Smooth muscle cell (in vitro differentiated cells): ENCODE measurements at regions not wholly inside any gene's neighbourhood (a gene's known extent, or its start where the extent isn't known, plus 50 kb on each side); places are given as distances from the start of the nearest gene placed in this dataset.

Experiments
- DNase-seq: peaks from one replicate; lab custom pipeline; 2025; ENCODE audit not compliant: unreplicated experiment; lab: John Stamatoyannopoulos, UW
- H2AFZ ChIP-seq: fragments of 200-600 bp; sonication (generic); 2 replicates; pipeline ENCODE4 v1.6.0; 2016; ENCODE audit warnings: antibody characterized with exemption, low read depth, mild to moderate bottlenecking
- H3F3A ChIP-seq: fragments of 200-600 bp; sonication (generic); 2 replicates; pipeline ENCODE4 v1.6.0; 2017; ENCODE audit warnings: antibody characterized with exemption, low read depth
- H3K27ac ChIP-seq: fragments of 200-600 bp; sonication (generic); 2 replicates; pipeline ENCODE4 v1.5.1; 2016; ENCODE audit warnings: low read depth, mild to moderate bottlenecking
- H3K27me3 ChIP-seq: fragments of 200-600 bp; sonication (generic); 2 replicates; pipeline ENCODE4 v1.6.1; 2016; ENCODE audit warnings: low read depth, mild to moderate bottlenecking
- H3K36me3 ChIP-seq: fragments of 200-600 bp; sonication (generic); 2 replicates; pipeline ENCODE4 v1.5.1; 2016; ENCODE audit warnings: low read depth
- H3K4me1 ChIP-seq: fragments of 200-600 bp; sonication (generic); 2 replicates; pipeline ENCODE4 v1.5.1; 2016; ENCODE audit warnings: low read depth
- H3K4me2 ChIP-seq: fragments of 200-600 bp; sonication (generic); 2 replicates; pipeline ENCODE4 v1.6.0; 2016; ENCODE audit warnings: mild to moderate bottlenecking
- H3K4me3 ChIP-seq: fragments of 200-600 bp; sonication (generic); 2 replicates; pipeline ENCODE4 v1.5.1; 2016; ENCODE audit warnings: mild to moderate bottlenecking
- H3K79me2 ChIP-seq: fragments of 200-600 bp; sonication (generic); 2 replicates; pipeline ENCODE4 v1.6.0; 2016; ENCODE audit warnings: low read depth, mild to moderate bottlenecking
- H3K9ac ChIP-seq: fragments of 200-600 bp; sonication (generic); 2 replicates; pipeline ENCODE4 v1.6.0; 2016; ENCODE audit warnings: low read depth
- H3K9me3 ChIP-seq: fragments of 200-600 bp; sonication (generic); replicated peaks from 2 replicates; pipeline ENCODE4 v1.5.1; 2016; ENCODE audit warnings: low read depth
- H4K20me1 ChIP-seq: fragments of 200-600 bp; sonication (generic); 2 replicates; pipeline ENCODE4 v1.6.0; 2016; ENCODE audit warnings: low read depth
- CTCF ChIP-seq: fragments of 200-600 bp; sonication (generic); IDR thresholded peaks from 2 replicates; pipeline ENCODE4 v1.5.1; 2017; ENCODE audit warnings: borderline replicate concordance, mild to moderate bottlenecking, antibody characterized with exemption; ENCODE audit not compliant: insufficient read depth, poor library complexity, severe bottlenecking
- WGBS: methylation state at CpG from one replicate; pipeline ENCODE4 v1.1.7; 2016; ENCODE audit warnings: low lambda C conversion rate; 5-methylcytosine and 5-hydroxymethylcytosine counted together

DNA sequence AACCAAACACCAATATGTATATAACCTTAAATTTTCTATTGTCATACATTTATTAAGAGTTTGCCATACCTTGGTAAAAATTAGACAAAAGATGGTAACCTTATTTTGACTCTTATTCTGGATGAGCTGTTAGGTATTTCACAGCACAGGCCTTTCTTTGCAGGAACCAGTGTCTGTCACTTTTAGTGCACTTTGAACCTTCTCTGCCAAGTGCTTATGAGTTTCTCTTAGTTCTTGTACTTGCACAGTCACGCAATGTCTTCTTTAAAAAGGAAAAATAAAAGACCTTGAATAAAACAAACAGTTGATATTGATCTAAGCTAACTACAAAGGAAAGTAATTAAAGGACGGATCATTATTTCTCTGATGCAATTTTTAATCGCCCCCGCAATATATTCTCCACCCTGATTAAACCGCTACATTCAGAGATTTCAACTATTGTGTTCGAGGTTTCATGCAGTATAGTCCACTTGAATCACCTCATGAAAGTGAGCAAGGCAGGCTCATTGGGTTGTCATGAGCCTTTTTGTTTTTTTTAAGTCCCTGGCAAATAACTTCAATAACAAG is 534.5 kb downstream of the KLF5 start:
- no peaks in the 10 kb centered on the region for H3K9me3 ChIP-seq
- no peaks in the 10 kb centered on the region for H4K20me1 ChIP-seq
- H2AFZ ChIP-seq, result no peak overlapping the region
- no peak for DNase-seq
- H3K79me2 ChIP-seq, result no peaks in the 10 kb centered on the region
- no peak overlapping the region for H3K4me2 ChIP-seq
- H3K27ac ChIP-seq, result no peak overlapping the region
- no peaks in the 10 kb centered on the region for H3K36me3 ChIP-seq
- H3F3A ChIP-seq, result no peaks in the 10 kb centered on the region
- H3K27me3 ChIP-seq, result no peaks in the 10 kb centered on the region
- TF ChIP-seq CTCF, result no peak
- no peak overlapping the region for H3K9ac ChIP-seq
- WGBS, result 91% methylated on average over 6 of the region's 6 CpGs
- H3K4me3 ChIP-seq, result no peak overlapping the region
- H3K4me1 ChIP-seq, result no peaks in the 10 kb centered on the region

DNA sequence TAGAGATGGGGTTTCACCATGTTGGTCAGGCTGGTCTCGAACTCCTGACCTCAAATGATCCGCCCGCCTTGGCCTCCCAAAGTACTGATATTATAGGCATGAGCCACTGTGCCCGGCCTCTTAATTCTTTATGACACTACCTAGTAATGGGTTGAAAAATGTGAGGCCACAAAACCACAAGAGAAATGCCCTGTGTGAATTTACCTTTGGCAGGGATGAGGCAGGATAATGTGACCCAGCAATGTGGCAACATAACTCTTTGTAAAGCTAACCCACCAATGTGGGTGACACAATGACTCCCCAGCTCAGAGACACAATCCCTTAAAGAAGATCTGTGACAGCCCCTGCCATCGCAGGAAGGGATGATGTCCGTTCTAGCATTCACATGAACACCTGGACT is 533.1 kb downstream of the KLF5 start:
- Histone ChIP-seq H3K36me3 (no peaks in the 10 kb centered on the region), H3F3A (no peaks in the 10 kb centered on the region), H3K79me2 (no peaks in the 10 kb centered on the region), H3K4me2 (no peak overlapping the region), H3K27ac (no peak overlapping the region), H3K27me3 (no peaks in the 10 kb centered on the region), H2AFZ (no peak overlapping the region), H3K4me1 (no peaks in the 10 kb centered on the region), H3K9me3 (no peaks in the 10 kb centered on the region), H4K20me1 (no peaks in the 10 kb centered on the region), H3K4me3 (no peak overlapping the region), H3K9ac (no peak overlapping the region)
- 97% methylated on average over 6 of the region's 6 CpGs for WGBS
- no peak for DNase-seq
- TF ChIP-seq CTCF, result no peak

DNA sequence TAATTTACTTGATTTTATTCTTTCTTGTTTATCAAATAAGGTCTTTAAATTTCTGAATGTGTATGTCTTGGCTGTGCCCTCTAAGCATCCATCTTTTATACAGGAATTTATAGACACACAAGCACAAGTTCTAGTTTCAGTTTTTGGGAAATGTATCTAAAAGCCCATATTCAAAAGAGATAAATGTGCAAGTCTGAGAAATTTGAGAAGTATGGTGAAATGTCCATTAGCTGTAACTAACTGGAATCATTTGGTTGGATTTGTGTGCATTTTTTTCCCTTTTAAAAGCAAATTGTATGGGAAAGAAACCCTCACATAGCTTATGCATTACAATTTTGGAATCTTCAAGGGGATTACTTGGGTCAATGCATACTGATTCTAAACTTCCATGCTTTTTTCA is 532.0 kb downstream of the KLF5 start:
- Histone ChIP-seq H2AFZ (no peak overlapping the region), H3K4me1 (no peaks in the 10 kb centered on the region), H3K4me3 (no peak overlapping the region), H3K36me3 (no peaks in the 10 kb centered on the region), H3K9ac (no peak overlapping the region), H4K20me1 (no peaks in the 10 kb centered on the region), H3K9me3 (no peaks in the 10 kb centered on the region), H3K79me2 (no peaks in the 10 kb centered on the region), H3K27ac (no peak overlapping the region), H3F3A (no peaks in the 10 kb centered on the region), H3K4me2 (no peak overlapping the region), H3K27me3 (no peaks in the 10 kb centered on the region)
- TF ChIP-seq CTCF, result no peak
- no peak for DNase-seq

- Histone ChIP-seq H3K4me2 (no peak overlapping the region), H2AFZ (no peak overlapping the region), H3K4me1 (no peaks in the 10 kb centered on the region), H3K9ac (no peak overlapping the region), H3K27me3 (no peaks in the 10 kb centered on the region), H3F3A (no peaks in the 10 kb centered on the region), H3K36me3 (no peaks in the 10 kb centered on the region), H4K20me1 (no peaks in the 10 kb centered on the region), H3K27ac (no peak overlapping the region), H3K4me3 (no peak overlapping the region), H3K79me2 (no peaks in the 10 kb centered on the region), H3K9me3 (no peaks in the 10 kb centered on the region)
- 91% methylated on average over 2 of the region's 2 CpGs for WGBS
- no peak for TF ChIP-seq CTCF
- DNase-seq, result no peak
Observed at GRCh38 chr13:73585236-73585635, 526.4 kb downstream of the KLF5 start.
